ENCODE measurements at regions not wholly inside any gene's neighbourhood (a gene's known extent, or its start where the extent isn't known, plus 50 kb on each side); places are given as distances from the start of the nearest gene placed in this dataset.
"Not testable (repeated sequence)": the region's sequence is repeated elsewhere in the genome, so short reads cannot be mapped to it uniquely, and the experiment has no call there.

GRCh38 chr12:58673021-58673420, 247.3 kb downstream of the LRIG3 start:
- TF ChIP-seq CTCF (IDR thresholded peaks at IDR 0.05; ENCODE audit: control insufficient read depth, extremely low read depth, insufficient read depth) = no peak
- no peak overlapping the region for H3K4me3 ChIP-seq (ENCODE audit: low read depth, low read length)

GRCh38 chr12:58677833-58678232, 242.5 kb downstream of the LRIG3 start:
- not testable (repeated sequence) for DNase-seq (ENCODE audit: low read depth)

More at GRCh38 chr12:58673021-58673420, 247.3 kb downstream of the LRIG3 start:
- DNase-seq (ENCODE audit: low read depth) = no peak

GRCh38 chr12:58678753-58679152, 241.6 kb downstream of the LRIG3 start:
- no peak overlapping the region for H3K4me3 ChIP-seq (ENCODE audit: low read depth, low read length)
- TF ChIP-seq CTCF (IDR thresholded peaks at IDR 0.05; ENCODE audit: control insufficient read depth, extremely low read depth, insufficient read depth) = no peak
- no peak for DNase-seq (ENCODE audit: low read depth)

More at GRCh38 chr12:58677833-58678232, 242.5 kb downstream of the LRIG3 start:
- not testable (repeated sequence) for H3K4me3 ChIP-seq (ENCODE audit: low read depth, low read length)

GRCh38 chr12:58681730-58682129, 238.6 kb downstream of the LRIG3 start:
- peak; percentile 66 for TF ChIP-seq CTCF (IDR thresholded peaks at IDR 0.05; ENCODE audit: control insufficient read depth, extremely low read depth, insufficient read depth)
- no peak overlapping the region for H3K4me3 ChIP-seq (ENCODE audit: low read depth, low read length)
- DNase-seq (ENCODE audit: low read depth) = peak; percentile 59

GRCh38 chr12:58695263-58695662, 225.0 kb downstream of the LRIG3 start:
- TF ChIP-seq CTCF (IDR thresholded peaks at IDR 0.05; ENCODE audit: control insufficient read depth, extremely low read depth, insufficient read depth) = no peak
- H3K4me3 ChIP-seq (ENCODE audit: low read depth, low read length) = no peak overlapping the region
- no peak for DNase-seq (ENCODE audit: low read depth)

- no peak for DNase-seq (ENCODE audit: low read depth)
- no peak overlapping the region for H3K4me3 ChIP-seq (ENCODE audit: low read depth, low read length)
- TF ChIP-seq CTCF (IDR thresholded peaks at IDR 0.05; ENCODE audit: control insufficient read depth, extremely low read depth, insufficient read depth) = no peak
These were observed 218.8 kb downstream of the LRIG3 start for GRCh38 chr12:58701536-58701935.

GRCh38 chr12:58703866-58704265, 216.4 kb downstream of the LRIG3 start:
- DNase-seq (ENCODE audit: low read depth) = no peak
- H3K4me3 ChIP-seq (ENCODE audit: low read depth, low read length) = no peak overlapping the region
- no peak for TF ChIP-seq CTCF (IDR thresholded peaks at IDR 0.05; ENCODE audit: control insufficient read depth, extremely low read depth, insufficient read depth)

- not testable (repeated sequence) for H3K4me3 ChIP-seq (ENCODE audit: low read depth, low read length); DNase-seq (ENCODE audit: low read depth)
These were observed 215.5 kb downstream of the LRIG3 start for GRCh38 chr12:58704770-58705169.
